A673 (cell line): ENCODE measurements at regions not wholly inside any gene's neighbourhood (a gene's known extent, or its start where the extent isn't known, plus 50 kb on each side); places are given as distances from the start of the nearest gene placed in this dataset.

Source experiments
- BruUV-seq: library from RNA; stranded (reverse); fragments of 400-500 nt; replicated peaks from 2 replicates; lab custom pipeline; 2021; lab: Mats Ljungman, UMichigan
- CTCF ChIA-PET: fragments of 300-600 bp; sonication (Branson Sonifier 250); formaldehyde crosslinking; loops from one replicate; lab custom pipeline; 2022; ENCODE audit warnings: antibody characterized with exemption; lab: Charles Lee
- POLR2A ChIA-PET: fragments of 300-600 bp; sonication (Branson Sonifier 250); formaldehyde crosslinking; loops from one replicate; lab custom pipeline; 2022; ENCODE audit warnings: antibody characterized with exemption; ENCODE audit not compliant: low non-redundant PET; lab: Charles Lee
- DNase-seq: peaks from one replicate; pipeline ENCODE4 v3.0.0-alpha.2; 2015; ENCODE audit warnings: low spot score
- H3K27ac ChIP-seq: fragments of 200-600 bp; sonication (generic); 2 replicates; pipeline ENCODE4 v1.5.1; 2016; ENCODE audit warnings: mixed run types, low read depth, mild to moderate bottlenecking, mixed read lengths, antibody characterized with exemption, low read length; ENCODE audit not compliant: poor library complexity, severe bottlenecking
- H3K27me3 ChIP-seq: fragments of 200-600 bp; sonication (generic); replicated peaks from 2 replicates; pipeline ENCODE4 v1.6.1; 2017; ENCODE audit warnings: mixed run types, low read depth, mild to moderate bottlenecking, mixed read lengths, antibody characterized with exemption, low read length; ENCODE audit not compliant: insufficient read depth, poor library complexity
- H3K36me3 ChIP-seq: fragments of 200-600 bp; sonication (generic); 2 replicates; pipeline ENCODE4 v1.6.1; 2016; ENCODE audit warnings: mixed run types, mild to moderate bottlenecking, mixed read lengths, antibody characterized with exemption, low read length; ENCODE audit not compliant: insufficient read depth, poor library complexity, severe bottlenecking
- H3K4me1 ChIP-seq: fragments of 200-600 bp; sonication (generic); 2 replicates; pipeline ENCODE4 v1.6.1; 2017; ENCODE audit warnings: mixed run types, mild to moderate bottlenecking, mixed read lengths, antibody characterized with exemption, low read length; ENCODE audit not compliant: insufficient read depth, poor library complexity, severe bottlenecking
- H3K4me3 ChIP-seq: fragments of 200-600 bp; sonication (generic); 2 replicates; pipeline ENCODE4 v1.5.1; 2016; ENCODE audit warnings: low read depth, mixed run types, mild to moderate bottlenecking, mixed read lengths, low read length; ENCODE audit not compliant: poor library complexity, severe bottlenecking
- H3K9me3 ChIP-seq: fragments of 200-600 bp; sonication (generic); 2 replicates; pipeline ENCODE4 v1.6.1; 2016; ENCODE audit warnings: mixed run types, low read depth, mild to moderate bottlenecking, mixed read lengths, antibody characterized with exemption, low read length; ENCODE audit not compliant: poor library complexity, severe bottlenecking
- EZH2 ChIP-seq: fragments of 200-600 bp; sonication (generic); IDR thresholded peaks from 2 replicates; pipeline ENCODE4 v1.6.1; 2017; ENCODE audit warnings: borderline replicate concordance, low read depth, mild to moderate bottlenecking, mixed read lengths, antibody characterized with exemption, low read length; ENCODE audit not compliant: poor library complexity, severe bottlenecking
- intact Hi-C: fragments of 100-400 bp; cut with micrococcal nuclease; formaldehyde crosslinking; loops from one replicate; pipeline ENCODE4 v1.10.0; 2022; ENCODE audit not compliant: unreplicated experiment
- TF ChIP-seq, protein P1 (sequence below): fragments of 300-800, 200-600 bp; sonication (generic); conservative IDR thresholded peaks from 2 replicates; pipeline ENCODE4 v1.5.1; 2017; ENCODE audit warnings: low read depth, mild to moderate bottlenecking, antibody characterized with exemption, low read length, moderate library complexity, mixed read lengths

DNA sequence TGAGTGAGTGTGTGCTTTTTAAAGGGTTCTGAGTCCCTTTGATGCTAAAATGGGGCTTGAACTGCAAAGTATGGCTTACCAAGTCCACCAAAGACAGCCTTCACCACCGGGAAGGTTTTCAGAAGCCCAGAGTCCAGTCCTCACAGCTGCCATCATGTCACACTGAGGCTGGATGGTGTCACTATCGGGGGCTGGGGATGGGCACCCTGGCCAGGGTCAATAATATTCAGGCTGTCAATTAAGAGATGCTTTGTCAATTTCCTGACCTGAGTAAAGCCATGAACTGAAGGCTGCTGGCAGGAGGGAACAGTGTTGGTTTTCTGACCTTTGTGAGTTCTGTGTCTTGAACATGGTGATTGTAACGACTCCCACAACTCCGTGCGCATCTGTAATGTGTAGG is 373.0 kb upstream of the B3GAT1 start:
- TF ChIP-seq, protein P1, sequence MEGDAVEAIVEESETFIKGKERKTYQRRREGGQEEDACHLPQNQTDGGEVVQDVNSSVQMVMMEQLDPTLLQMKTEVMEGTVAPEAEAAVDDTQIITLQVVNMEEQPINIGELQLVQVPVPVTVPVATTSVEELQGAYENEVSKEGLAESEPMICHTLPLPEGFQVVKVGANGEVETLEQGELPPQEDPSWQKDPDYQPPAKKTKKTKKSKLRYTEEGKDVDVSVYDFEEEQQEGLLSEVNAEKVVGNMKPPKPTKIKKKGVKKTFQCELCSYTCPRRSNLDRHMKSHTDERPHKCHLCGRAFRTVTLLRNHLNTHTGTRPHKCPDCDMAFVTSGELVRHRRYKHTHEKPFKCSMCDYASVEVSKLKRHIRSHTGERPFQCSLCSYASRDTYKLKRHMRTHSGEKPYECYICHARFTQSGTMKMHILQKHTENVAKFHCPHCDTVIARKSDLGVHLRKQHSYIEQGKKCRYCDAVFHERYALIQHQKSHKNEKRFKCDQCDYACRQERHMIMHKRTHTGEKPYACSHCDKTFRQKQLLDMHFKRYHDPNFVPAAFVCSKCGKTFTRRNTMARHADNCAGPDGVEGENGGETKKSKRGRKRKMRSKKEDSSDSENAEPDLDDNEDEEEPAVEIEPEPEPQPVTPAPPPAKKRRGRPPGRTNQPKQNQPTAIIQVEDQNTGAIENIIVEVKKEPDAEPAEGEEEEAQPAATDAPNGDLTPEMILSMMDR = no peak
- no peak for TF ChIP-seq EZH2
- Histone ChIP-seq H3K9me3 (no peaks in the 10 kb centered on the region), H3K36me3 (no peaks in the 10 kb centered on the region), H3K4me3 (no peak overlapping the region), H3K27ac (no peak overlapping the region), H3K27me3 (no peaks in the 10 kb centered on the region), H3K4me1 (peaks cover 5% of the 10 kb centered on the region)
- intact Hi-C loops = no loop called here
- POLR2A ChIA-PET = no interaction called here
- no peak for DNase-seq
- no TSS peak for BruUV-seq
- CTCF ChIA-PET = no interaction called here

- DNase-seq = no peak
- BruUV-seq = no TSS peak
- Histone ChIP-seq H3K27ac (no peak overlapping the region), H3K36me3 (no peaks in the 10 kb centered on the region), H3K4me3 (no peak overlapping the region), H3K4me1 (peaks cover 5% of the 10 kb centered on the region), H3K27me3 (no peaks in the 10 kb centered on the region), H3K9me3 (no peaks in the 10 kb centered on the region)
- TF ChIP-seq, protein P1 = no peak
- TF ChIP-seq EZH2 = no peak
- ChIA-PET POLR2A (no interaction called here), CTCF (no interaction called here)
- intact Hi-C loops = no loop called here
Measured at GRCh38 chr11:134784568-134784967, 372.5 kb upstream of the B3GAT1 start.

- POLR2A ChIA-PET = no interaction called here
- TF ChIP-seq EZH2 = no peak
- intact Hi-C loops = no loop called here
Measured at GRCh38 chr11:134784046-134784445, 372.0 kb upstream of the B3GAT1 start.

GRCh38 chr11:134783234-134783633 is 371.2 kb upstream of the B3GAT1 start:
- H3K9me3 ChIP-seq = no peaks in the 10 kb centered on the region
- no peaks in the 10 kb centered on the region for H3K27me3 ChIP-seq
- H3K36me3 ChIP-seq = no peaks in the 10 kb centered on the region
- no peak for TF ChIP-seq EZH2
- TF ChIP-seq, protein P1 = no peak
- H3K4me1 ChIP-seq = peaks cover 5% of the 10 kb centered on the region
- H3K4me3 ChIP-seq = no peak overlapping the region
- no TSS peak for BruUV-seq
- H3K27ac ChIP-seq = no peak overlapping the region
- DNase-seq = no peak
- intact Hi-C loops = no loop called here
- ChIA-PET POLR2A (no interaction called here), CTCF (no interaction called here)

More at GRCh38 chr11:134784046-134784445, 372.0 kb upstream of the B3GAT1 start:
- CTCF ChIA-PET = no interaction called here
- no peak overlapping the region for H3K27ac ChIP-seq
- no peaks in the 10 kb centered on the region for H3K9me3 ChIP-seq
- BruUV-seq = no TSS peak
- H3K4me1 ChIP-seq = peaks cover 5% of the 10 kb centered on the region
- H3K27me3 ChIP-seq = no peaks in the 10 kb centered on the region
- DNase-seq = no peak
- H3K4me3 ChIP-seq = no peak overlapping the region
- no peaks in the 10 kb centered on the region for H3K36me3 ChIP-seq
